NCI-H1092 treated with DMSO at 0.1 percent for 48 hours (cell line): ENCODE measurements at regions not wholly inside any gene's neighbourhood (a gene's known extent, or its start where the extent isn't known, plus 50 kb on each side); places are given as distances from the start of the nearest gene placed in this dataset.

Source experiments
- DNase-seq: peaks from one replicate; lab custom pipeline; 2025; lab: John Stamatoyannopoulos, UW

GRCh38 chr1:222105393-222105737, 363.5 kb upstream of the DUSP10 start:
- DNase-seq = no peak

GRCh38 chr1:222104694-222105392, 363.0 kb upstream of the DUSP10 start:
- no peak for DNase-seq

- DNase-seq = no peak
Observed at GRCh38 chr1:222104097-222104496, 362.2 kb upstream of the DUSP10 start.

- DNase-seq = no peak
Observed at GRCh38 chr1:222099746-222100145, 357.9 kb upstream of the DUSP10 start.

GRCh38 chr1:222098404-222098803, 356.5 kb upstream of the DUSP10 start:
- no peak for DNase-seq

GRCh38 chr1:222097588-222097987, 355.7 kb upstream of the DUSP10 start:
- no peak for DNase-seq

GRCh38 chr1:222096883-222097282, 355.0 kb upstream of the DUSP10 start:
- no peak for DNase-seq

- DNase-seq = no peak
Observed at GRCh38 chr1:222096476-222096772, 354.5 kb upstream of the DUSP10 start.

GRCh38 chr1:222095606-222096475, 354.0 kb upstream of the DUSP10 start:
- peak; percentile 4 for DNase-seq

GRCh38 chr1:222093518-222093917, 351.6 kb upstream of the DUSP10 start:
- DNase-seq = no peak

GRCh38 chr1:222090103-222090502, 348.2 kb upstream of the DUSP10 start:
- DNase-seq = no peak

GRCh38 chr1:222087221-222087920, 345.5 kb upstream of the DUSP10 start:
- no peak for DNase-seq

- DNase-seq = no peak
Observed at GRCh38 chr1:222084996-222085395, 343.1 kb upstream of the DUSP10 start.

GRCh38 chr1:222084048-222084447, 342.2 kb upstream of the DUSP10 start:
- DNase-seq = no peak

- no peak for DNase-seq
Observed at GRCh38 chr1:222081859-222082258, 340.0 kb upstream of the DUSP10 start.

- no peak for DNase-seq
Observed at GRCh38 chr1:222079566-222079965, 337.7 kb upstream of the DUSP10 start.

- no peak for DNase-seq
Observed at GRCh38 chr1:222077206-222077605, 335.3 kb upstream of the DUSP10 start.

GRCh38 chr1:222074317-222074716, 332.4 kb upstream of the DUSP10 start:
- no peak for DNase-seq

GRCh38 chr1:222073307-222073995, 331.6 kb upstream of the DUSP10 start:
- DNase-seq = no peak

GRCh38 chr1:222071387-222071786, 329.5 kb upstream of the DUSP10 start:
- DNase-seq = peak; percentile 34

GRCh38 chr1:222068937-222069336, 327.0 kb upstream of the DUSP10 start:
- DNase-seq = no peak

GRCh38 chr1:222068101-222068500, 326.2 kb upstream of the DUSP10 start:
- DNase-seq = no peak
